ENCODE measurements at regions not wholly inside any gene's neighbourhood (a gene's known extent, or its start where the extent isn't known, plus 50 kb on each side); places are given as distances from the start of the nearest gene placed in this dataset.

DNA sequence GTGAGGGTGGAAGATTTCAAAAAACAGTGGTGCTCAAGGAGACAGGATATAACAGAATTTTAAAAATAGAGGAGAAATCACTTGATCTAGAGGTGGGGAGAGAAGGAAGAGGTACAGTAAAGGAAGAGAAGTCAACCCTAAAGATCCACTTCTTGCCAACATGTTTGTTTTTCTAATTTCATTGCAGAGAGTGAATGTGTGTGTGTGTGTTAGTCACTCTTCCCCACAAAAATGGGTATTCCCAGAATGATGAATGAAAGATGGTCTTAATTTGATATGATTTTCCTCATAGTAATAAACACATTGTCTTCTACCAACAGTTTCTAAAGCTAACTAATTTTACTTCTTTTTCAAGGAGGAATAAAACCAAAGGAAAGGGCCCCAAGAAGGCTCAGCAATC lies 74.2 kb upstream of the NGF start:
- TF ChIP-seq SIN3A (IDR thresholded peaks at IDR 0.05; ENCODE audit: borderline replicate concordance, insufficient read depth, low read length) (no peak), FOXP2 (optimal IDR thresholded peaks at IDR 0.05; ENCODE audit: borderline replicate concordance, extremely low read depth, extremely low read length, insufficient read depth) (no peak), TAF1 (IDR thresholded peaks at IDR 0.05; ENCODE audit: borderline replicate concordance, insufficient read depth, low read length) (no peak), POLR2AphosphoS5 (IDR thresholded peaks at IDR 0.05; ENCODE audit: low read depth, low read length) (no peak)
- TF ChIP-seq, protein P1, sequence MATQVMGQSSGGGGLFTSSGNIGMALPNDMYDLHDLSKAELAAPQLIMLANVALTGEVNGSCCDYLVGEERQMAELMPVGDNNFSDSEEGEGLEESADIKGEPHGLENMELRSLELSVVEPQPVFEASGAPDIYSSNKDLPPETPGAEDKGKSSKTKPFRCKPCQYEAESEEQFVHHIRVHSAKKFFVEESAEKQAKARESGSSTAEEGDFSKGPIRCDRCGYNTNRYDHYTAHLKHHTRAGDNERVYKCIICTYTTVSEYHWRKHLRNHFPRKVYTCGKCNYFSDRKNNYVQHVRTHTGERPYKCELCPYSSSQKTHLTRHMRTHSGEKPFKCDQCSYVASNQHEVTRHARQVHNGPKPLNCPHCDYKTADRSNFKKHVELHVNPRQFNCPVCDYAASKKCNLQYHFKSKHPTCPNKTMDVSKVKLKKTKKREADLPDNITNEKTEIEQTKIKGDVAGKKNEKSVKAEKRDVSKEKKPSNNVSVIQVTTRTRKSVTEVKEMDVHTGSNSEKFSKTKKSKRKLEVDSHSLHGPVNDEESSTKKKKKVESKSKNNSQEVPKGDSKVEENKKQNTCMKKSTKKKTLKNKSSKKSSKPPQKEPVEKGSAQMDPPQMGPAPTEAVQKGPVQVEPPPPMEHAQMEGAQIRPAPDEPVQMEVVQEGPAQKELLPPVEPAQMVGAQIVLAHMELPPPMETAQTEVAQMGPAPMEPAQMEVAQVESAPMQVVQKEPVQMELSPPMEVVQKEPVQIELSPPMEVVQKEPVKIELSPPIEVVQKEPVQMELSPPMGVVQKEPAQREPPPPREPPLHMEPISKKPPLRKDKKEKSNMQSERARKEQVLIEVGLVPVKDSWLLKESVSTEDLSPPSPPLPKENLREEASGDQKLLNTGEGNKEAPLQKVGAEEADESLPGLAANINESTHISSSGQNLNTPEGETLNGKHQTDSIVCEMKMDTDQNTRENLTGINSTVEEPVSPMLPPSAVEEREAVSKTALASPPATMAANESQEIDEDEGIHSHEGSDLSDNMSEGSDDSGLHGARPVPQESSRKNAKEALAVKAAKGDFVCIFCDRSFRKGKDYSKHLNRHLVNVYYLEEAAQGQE (IDR thresholded peaks at IDR 0.05; ENCODE audit: insufficient read depth in 1 of 2, low read depth in 2 of 2, low read length in 2 of 2): no peak

DNA sequence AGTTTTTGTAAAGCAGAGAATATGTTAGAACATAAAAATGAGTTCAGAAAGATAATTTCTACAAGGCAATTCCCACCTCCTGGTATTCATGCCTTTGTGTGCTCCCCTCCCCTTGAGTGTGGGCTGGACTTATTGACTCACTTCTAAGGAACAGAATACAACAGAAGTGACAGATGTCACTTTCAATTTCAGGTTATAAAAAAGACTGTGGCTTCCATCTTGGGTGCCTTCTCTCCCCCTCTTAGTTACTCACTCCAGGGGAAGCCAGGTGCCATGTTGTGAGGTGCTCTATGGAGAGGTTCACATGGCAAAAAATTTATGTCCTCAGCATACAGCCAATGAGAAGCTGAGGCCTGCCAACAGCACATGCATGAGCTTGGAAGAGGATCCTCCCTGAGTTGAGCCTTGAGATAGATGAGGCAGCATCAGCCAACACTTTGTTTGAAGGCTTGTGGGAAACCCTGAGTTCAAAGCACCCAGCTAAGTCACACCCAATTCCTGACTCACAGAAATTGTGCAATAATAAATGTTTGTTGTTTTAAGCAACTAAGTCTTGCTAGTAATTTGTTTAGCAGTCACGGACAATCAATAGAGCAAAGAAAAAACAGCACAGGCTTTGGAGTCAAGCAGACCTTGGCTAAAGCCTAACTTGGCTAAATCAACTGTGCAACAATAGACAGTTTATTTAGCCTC lies 73.5 kb upstream of the NGF start:
- TF ChIP-seq POLR2AphosphoS5 (IDR thresholded peaks at IDR 0.05; ENCODE audit: low read depth, low read length): no peak
- no peak for TF ChIP-seq TAF1 (IDR thresholded peaks at IDR 0.05; ENCODE audit: borderline replicate concordance, insufficient read depth, low read length)
- TF ChIP-seq FOXP2 (optimal IDR thresholded peaks at IDR 0.05; ENCODE audit: borderline replicate concordance, extremely low read depth, extremely low read length, insufficient read depth): no peak
- TF ChIP-seq, protein P1 (IDR thresholded peaks at IDR 0.05; ENCODE audit: insufficient read depth in 1 of 2, low read depth in 2 of 2, low read length in 2 of 2): no peak
- no peak for TF ChIP-seq SIN3A (IDR thresholded peaks at IDR 0.05; ENCODE audit: borderline replicate concordance, insufficient read depth, low read length)

DNA sequence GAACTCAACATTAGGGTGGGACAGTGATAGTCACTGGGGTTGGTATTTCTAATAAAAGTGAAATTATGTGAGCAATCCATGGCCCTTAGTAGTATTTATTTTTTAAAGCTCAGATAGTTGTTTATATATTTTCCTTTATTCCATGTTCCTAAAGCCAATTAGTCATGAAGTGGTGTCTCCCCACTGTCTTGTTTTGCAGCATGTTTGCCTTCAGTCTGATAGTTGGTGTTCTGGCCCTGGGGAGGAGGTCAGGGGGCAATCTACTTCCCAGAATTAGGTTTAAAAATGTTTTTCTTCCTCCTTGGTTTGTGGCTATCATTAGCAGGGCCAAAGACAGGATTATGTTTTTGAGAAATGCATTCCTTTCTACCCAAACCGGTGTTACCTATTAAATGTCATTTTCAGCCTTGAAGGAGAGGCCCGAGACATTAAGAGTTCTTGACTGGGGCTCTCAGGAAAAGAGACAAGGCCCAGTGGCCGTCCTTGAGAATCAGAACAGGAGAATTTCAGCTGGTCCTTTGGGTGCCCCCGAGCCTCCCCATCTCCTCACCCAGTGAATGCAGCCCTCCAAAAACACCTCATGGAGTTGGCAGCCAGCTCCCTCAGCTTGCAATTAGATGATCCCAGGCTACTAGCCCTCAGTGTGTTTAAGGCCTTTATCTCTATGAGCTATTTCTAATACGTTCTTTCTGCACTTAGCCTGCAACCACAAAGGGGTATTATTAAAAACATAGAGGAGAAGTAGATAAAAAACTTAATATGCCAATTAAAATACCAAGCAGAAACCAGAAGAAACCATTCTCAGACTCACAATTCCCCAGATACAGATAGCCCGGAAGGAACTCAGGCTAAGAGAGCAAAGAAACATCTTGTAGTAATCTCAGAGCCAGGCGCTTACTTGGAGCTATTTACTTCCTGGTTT lies 71.3 kb upstream of the NGF start:
- TF ChIP-seq FOXP2 (optimal IDR thresholded peaks at IDR 0.05; ENCODE audit: borderline replicate concordance, extremely low read depth, extremely low read length, insufficient read depth) (no peak), TAF1 (IDR thresholded peaks at IDR 0.05; ENCODE audit: borderline replicate concordance, insufficient read depth, low read length) (no peak), SIN3A (IDR thresholded peaks at IDR 0.05; ENCODE audit: borderline replicate concordance, insufficient read depth, low read length) (no peak), POLR2AphosphoS5 (IDR thresholded peaks at IDR 0.05; ENCODE audit: low read depth, low read length) (no peak)
- TF ChIP-seq, protein P1 (IDR thresholded peaks at IDR 0.05; ENCODE audit: insufficient read depth in 1 of 2, low read depth in 2 of 2, low read length in 2 of 2): no peak

DNA sequence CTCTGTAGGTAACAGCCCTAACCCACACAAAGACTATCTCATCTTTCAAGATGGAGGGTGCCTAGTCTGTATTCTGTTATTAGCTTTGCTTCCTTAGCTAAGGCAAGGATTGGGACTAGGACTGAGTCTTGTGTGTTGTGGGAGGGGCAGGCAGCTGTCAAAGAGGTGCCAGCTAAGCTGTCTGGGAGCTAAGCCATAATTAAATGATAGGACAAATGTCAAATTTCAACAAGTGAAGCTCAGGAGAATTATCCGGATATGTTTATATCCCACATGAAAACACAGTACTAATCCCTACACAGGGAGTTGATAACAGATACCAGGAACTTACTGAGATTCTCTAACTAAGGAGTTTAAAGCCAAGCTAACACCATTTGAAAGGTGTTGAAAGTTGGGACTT lies 70.5 kb upstream of the NGF start:
- TF ChIP-seq POLR2AphosphoS5 (IDR thresholded peaks at IDR 0.05; ENCODE audit: low read depth, low read length) (no peak), TAF1 (IDR thresholded peaks at IDR 0.05; ENCODE audit: borderline replicate concordance, insufficient read depth, low read length) (no peak), SIN3A (IDR thresholded peaks at IDR 0.05; ENCODE audit: borderline replicate concordance, insufficient read depth, low read length) (no peak), FOXP2 (optimal IDR thresholded peaks at IDR 0.05; ENCODE audit: borderline replicate concordance, extremely low read depth, extremely low read length, insufficient read depth) (no peak)
- TF ChIP-seq, protein P1 (IDR thresholded peaks at IDR 0.05; ENCODE audit: insufficient read depth in 1 of 2, low read depth in 2 of 2, low read length in 2 of 2): no peak
